ENCODE measurements at regions not wholly inside any gene's neighbourhood (a gene's known extent, or its start where the extent isn't known, plus 50 kb on each side); places are given as distances from the start of the nearest gene placed in this dataset.

DNA sequence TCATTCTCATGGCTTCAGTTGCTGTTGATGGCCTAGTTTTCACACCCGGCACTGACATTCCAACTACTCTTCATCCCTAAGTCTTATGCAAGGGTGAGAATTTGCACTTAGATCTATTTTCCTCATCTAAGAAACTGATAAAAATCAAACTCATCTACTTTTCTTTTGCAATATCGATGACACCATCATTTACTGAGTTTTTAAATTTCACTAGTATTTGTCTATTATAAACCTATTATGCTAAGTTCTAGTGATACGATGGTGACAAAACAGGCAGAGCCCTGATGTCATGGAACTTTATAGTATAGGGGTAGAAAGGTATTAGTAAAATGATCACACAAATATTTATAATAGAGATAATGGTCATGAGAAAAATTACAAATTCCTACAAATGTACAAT is 167.9 kb upstream of the CITED2 start:
- H3K9me3 ChIP-seq (ENCODE audit: control insufficient read depth, insufficient read depth, low read depth, low read length), result no peaks in the 10 kb centered on the region
- H3K9ac ChIP-seq (ENCODE audit: low read length), result no peak overlapping the region
- H3K4me1 ChIP-seq (ENCODE audit: control insufficient read depth, insufficient read depth, low read length), result peaks cover 20% of the 10 kb centered on the region
- H3K27me3 ChIP-seq (ENCODE audit: control insufficient read depth, insufficient read depth, low read length), result no peaks in the 10 kb centered on the region
- H3K27ac ChIP-seq (ENCODE audit: low read depth, low read length), result no peak overlapping the region
- no peak overlapping the region for H3K4me3 ChIP-seq (ENCODE audit: low read depth, low read length)
- H3K36me3 ChIP-seq (ENCODE audit: control insufficient read depth, insufficient read depth, low read length), result no peaks in the 10 kb centered on the region

DNA sequence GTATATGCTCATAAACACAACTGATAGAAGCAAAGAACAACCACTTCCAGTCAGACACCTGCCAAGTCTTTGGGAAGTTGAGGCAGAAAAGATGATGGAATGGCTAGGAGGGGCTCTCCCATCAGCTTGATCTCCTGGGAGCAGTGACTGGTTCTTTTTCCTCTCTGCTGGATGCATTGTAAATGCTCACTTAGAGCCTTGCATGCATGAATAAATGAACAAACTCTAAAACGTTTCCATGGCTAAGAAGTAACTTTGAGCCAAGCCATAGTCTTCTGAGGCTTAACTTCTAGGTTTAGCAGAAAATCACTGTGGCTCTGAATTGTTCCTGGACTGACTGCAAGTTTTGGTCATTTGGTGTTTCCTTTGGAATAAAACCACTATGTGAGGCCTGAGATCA is 166.4 kb upstream of the CITED2 start:
- Histone ChIP-seq H3K36me3 (ENCODE audit: control insufficient read depth, insufficient read depth, low read length) (no peaks in the 10 kb centered on the region), H3K27ac (ENCODE audit: low read depth, low read length) (no peak overlapping the region), H3K9ac (ENCODE audit: low read length) (no peak overlapping the region), H3K27me3 (ENCODE audit: control insufficient read depth, insufficient read depth, low read length) (no peaks in the 10 kb centered on the region), H3K9me3 (ENCODE audit: control insufficient read depth, insufficient read depth, low read depth, low read length) (no peaks in the 10 kb centered on the region), H3K4me1 (ENCODE audit: control insufficient read depth, insufficient read depth, low read length) (peaks cover 14% of the 10 kb centered on the region), H3K4me3 (ENCODE audit: low read depth, low read length) (no peak overlapping the region)

DNA sequence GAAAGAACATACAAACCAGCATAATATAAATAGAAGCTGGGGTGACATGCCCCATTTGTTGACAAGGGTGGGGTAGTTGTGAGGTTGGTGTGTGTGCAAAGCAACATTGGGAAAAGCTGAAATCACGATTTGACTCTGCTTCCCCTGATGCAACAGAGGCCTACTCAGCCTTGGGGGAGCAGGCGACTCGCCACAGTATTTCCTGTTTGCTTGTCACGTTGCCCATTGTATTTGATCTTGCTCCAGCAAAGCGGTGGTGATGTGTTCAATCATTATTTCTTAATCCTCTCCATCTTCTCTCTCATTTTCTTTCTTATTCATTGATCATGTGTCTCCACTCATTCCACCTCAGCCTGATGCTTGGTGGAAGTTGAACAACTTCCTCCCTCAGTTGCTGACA is 165.8 kb upstream of the CITED2 start:
- no peaks in the 10 kb centered on the region for H3K36me3 ChIP-seq (ENCODE audit: control insufficient read depth, insufficient read depth, low read length)
- H3K9me3 ChIP-seq (ENCODE audit: control insufficient read depth, insufficient read depth, low read depth, low read length), result no peaks in the 10 kb centered on the region
- H3K4me3 ChIP-seq (ENCODE audit: low read depth, low read length), result no peak overlapping the region
- no peak overlapping the region for H3K27ac ChIP-seq (ENCODE audit: low read depth, low read length)
- H3K27me3 ChIP-seq (ENCODE audit: control insufficient read depth, insufficient read depth, low read length), result no peaks in the 10 kb centered on the region
- H3K9ac ChIP-seq (ENCODE audit: low read length), result no peak overlapping the region
- H3K4me1 ChIP-seq (ENCODE audit: control insufficient read depth, insufficient read depth, low read length), result peaks cover 14% of the 10 kb centered on the region

DNA sequence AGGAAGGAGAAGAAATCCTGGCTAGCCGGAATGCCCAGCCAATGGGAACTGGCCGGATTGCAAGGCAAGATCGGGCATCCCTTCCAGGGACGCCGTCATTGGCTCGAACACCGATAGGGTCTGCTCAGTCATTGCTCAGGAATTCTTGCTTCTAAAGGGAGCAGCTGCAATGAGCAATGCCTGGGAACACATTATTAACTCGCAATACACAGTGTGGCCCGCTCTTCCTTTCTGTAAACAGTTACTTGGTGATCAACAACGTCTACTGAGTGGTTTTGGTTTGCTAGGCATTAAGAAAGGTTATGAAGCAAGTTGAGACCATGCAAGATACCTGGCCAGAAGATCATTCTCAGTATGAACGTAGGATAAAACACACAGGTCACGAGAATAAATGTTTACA is 165.4 kb upstream of the CITED2 start:
- Histone ChIP-seq H3K27ac (ENCODE audit: low read depth, low read length) (no peak overlapping the region), H3K27me3 (ENCODE audit: control insufficient read depth, insufficient read depth, low read length) (no peaks in the 10 kb centered on the region), H3K4me3 (ENCODE audit: low read depth, low read length) (no peak overlapping the region), H3K9ac (ENCODE audit: low read length) (no peak overlapping the region), H3K9me3 (ENCODE audit: control insufficient read depth, insufficient read depth, low read depth, low read length) (no peaks in the 10 kb centered on the region), H3K4me1 (ENCODE audit: control insufficient read depth, insufficient read depth, low read length) (peaks cover 14% of the 10 kb centered on the region), H3K36me3 (ENCODE audit: control insufficient read depth, insufficient read depth, low read length) (no peaks in the 10 kb centered on the region)

DNA sequence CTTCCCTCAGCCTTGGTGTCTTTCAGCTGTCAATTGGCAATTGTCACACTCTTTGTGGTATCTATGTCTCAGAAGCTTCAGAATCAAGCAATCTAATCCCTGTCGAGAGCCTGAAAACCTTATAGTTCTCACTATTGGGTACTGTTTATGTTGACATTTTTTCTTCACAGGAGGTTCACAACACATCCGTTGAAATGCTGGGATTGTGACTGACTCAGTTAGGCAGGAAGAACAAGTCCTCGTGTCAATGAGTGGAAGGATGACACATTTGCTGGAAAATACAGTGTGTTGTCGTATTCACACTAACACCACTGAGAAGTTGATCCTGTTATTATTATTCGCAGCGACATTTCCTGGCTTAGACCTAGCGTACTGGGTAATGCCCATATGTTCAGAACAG is 163.9 kb upstream of the CITED2 start:
- Histone ChIP-seq H3K4me1 (ENCODE audit: control insufficient read depth, insufficient read depth, low read length) (peaks cover 27% of the 10 kb centered on the region), H3K9ac (ENCODE audit: low read length) (no peak overlapping the region), H3K27ac (ENCODE audit: low read depth, low read length) (no peak overlapping the region), H3K9me3 (ENCODE audit: control insufficient read depth, insufficient read depth, low read depth, low read length) (no peaks in the 10 kb centered on the region), H3K27me3 (ENCODE audit: control insufficient read depth, insufficient read depth, low read length) (no peaks in the 10 kb centered on the region), H3K36me3 (ENCODE audit: control insufficient read depth, insufficient read depth, low read length) (no peaks in the 10 kb centered on the region), H3K4me3 (ENCODE audit: low read depth, low read length) (no peak overlapping the region)

DNA sequence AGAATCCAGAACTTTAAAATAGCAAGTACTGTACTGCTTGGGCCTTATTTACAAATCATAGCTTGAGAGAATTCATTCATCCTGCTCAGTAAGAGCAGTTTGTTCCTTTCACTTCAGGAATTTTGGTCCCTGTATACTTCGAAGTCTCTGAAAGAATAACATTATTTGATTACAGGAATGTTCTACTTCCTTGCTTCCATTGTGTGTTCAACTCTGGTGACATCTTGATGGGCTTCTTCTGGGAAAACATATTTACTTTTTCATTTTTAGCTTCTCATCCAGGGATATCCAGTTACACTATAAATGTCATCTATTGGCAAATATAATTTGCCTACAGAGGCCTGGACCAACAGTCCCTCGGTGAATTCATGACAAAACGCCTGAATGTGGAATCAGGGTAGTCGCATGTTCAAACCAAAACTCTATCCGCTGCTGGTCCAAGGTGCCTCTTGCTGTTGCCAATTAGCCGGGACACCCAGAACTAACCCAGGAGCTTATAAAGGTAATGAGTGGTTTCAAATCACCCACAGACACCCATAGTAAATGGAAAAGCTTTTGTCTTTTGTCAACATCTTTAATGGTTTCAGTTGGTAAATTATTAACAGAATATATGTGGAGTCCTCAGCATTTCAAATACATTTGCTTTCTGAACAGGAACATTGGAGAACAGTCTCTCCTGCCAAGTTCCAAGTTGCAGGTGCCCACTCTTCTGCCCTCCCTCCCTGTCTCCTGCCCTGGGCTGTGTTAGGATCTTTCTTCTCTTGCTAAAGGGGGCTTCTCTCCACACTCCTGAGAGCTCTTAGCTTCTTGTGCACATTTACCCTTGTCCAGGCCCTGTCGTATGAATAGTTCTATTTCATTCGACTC is 162.5 kb upstream of the CITED2 start:
- H3K9me3 ChIP-seq (ENCODE audit: control insufficient read depth, insufficient read depth, low read depth, low read length), result no peaks in the 10 kb centered on the region
- H3K27ac ChIP-seq (ENCODE audit: low read depth, low read length), result no peak overlapping the region
- no peak overlapping the region for H3K4me3 ChIP-seq (ENCODE audit: low read depth, low read length)
- H3K27me3 ChIP-seq (ENCODE audit: control insufficient read depth, insufficient read depth, low read length), result no peaks in the 10 kb centered on the region
- no peak overlapping the region for H3K9ac ChIP-seq (ENCODE audit: low read length)
- H3K36me3 ChIP-seq (ENCODE audit: control insufficient read depth, insufficient read depth, low read length), result no peaks in the 10 kb centered on the region
- peaks cover 29% of the 10 kb centered on the region for H3K4me1 ChIP-seq (ENCODE audit: control insufficient read depth, insufficient read depth, low read length)

DNA sequence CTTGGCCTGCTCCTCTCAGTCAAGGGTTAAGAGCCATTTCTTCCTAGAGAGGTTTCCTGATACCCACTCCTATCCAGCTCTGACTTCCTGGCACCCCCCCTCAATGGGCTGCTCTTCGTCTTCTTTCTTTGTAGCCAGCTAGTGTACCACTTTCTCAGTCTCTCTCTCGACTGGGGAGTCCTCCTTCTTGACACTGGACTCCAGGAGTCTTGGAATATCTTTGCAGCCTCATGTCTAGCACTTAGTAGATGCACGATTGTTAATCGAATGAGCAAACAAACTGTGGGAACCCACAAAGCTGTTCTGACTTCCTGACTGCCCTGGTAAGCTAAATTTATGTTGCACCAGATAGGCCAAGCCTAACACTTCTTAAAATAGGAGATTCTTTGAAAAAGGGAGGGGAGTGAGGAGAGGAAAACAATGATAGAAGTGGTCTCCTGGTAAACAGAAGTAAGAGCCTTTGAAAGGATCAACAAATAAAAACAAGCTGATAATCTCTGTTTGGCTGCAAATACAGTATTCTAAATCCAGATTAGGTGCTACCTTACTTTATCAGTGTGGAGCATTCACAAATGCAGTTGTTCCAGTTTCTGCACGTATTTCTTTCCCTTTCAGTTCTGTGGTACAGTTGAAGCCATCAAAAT is 160.1 kb upstream of the CITED2 start:
- H3K27ac ChIP-seq (ENCODE audit: low read depth, low read length), result no peak overlapping the region
- H3K9me3 ChIP-seq (ENCODE audit: control insufficient read depth, insufficient read depth, low read depth, low read length), result no peaks in the 10 kb centered on the region
- no peak overlapping the region for H3K9ac ChIP-seq (ENCODE audit: low read length)
- H3K4me1 ChIP-seq (ENCODE audit: control insufficient read depth, insufficient read depth, low read length), result peaks cover 15% of the 10 kb centered on the region
- no peak overlapping the region for H3K4me3 ChIP-seq (ENCODE audit: low read depth, low read length)
- H3K27me3 ChIP-seq (ENCODE audit: control insufficient read depth, insufficient read depth, low read length), result no peaks in the 10 kb centered on the region
- H3K36me3 ChIP-seq (ENCODE audit: control insufficient read depth, insufficient read depth, low read length), result no peaks in the 10 kb centered on the region

DNA sequence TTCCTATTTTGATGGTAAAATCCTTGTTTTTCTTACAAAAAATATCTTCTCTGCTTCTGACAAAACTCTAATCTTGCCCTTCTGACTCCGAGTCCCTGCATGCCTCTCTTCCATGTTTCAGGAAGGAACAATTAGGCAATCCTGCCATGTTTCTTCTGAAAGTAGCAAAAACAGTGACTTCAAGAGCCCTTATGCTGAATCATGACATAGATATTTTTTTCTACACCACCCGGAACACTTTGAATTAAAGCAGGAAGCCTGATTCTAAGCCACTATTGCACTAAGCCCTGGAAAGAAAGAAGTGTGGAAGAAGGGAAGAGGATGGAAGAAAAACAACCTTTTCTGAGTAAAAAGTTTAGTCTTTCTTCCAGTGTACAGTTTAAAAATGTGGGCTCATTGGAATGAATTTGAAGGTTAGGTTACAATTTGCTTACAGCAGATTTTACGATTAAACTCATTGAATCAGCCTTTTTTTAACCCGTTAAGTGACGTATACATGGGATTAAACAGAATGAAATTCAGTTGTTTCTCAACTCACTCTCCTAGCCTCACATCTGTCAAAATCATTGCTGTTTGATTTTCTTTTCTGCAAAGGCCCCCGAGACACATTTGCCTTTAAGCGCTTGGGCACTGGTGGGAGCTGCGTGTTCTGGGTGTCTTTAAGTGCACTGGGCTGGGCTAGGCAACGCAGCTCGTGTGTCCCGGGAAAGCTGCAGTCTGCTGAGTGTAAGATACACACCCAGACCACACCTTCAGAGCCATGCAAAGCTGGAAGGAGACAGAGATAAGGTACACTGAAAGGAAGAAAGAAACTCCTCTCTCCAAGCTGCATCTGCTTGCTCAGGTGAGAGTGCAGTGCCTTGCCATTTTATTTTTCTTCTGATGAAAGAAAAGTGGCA is 159.4 kb upstream of the CITED2 start:
- peaks cover 14% of the 10 kb centered on the region for H3K4me1 ChIP-seq (ENCODE audit: control insufficient read depth, insufficient read depth, low read length)

DNA sequence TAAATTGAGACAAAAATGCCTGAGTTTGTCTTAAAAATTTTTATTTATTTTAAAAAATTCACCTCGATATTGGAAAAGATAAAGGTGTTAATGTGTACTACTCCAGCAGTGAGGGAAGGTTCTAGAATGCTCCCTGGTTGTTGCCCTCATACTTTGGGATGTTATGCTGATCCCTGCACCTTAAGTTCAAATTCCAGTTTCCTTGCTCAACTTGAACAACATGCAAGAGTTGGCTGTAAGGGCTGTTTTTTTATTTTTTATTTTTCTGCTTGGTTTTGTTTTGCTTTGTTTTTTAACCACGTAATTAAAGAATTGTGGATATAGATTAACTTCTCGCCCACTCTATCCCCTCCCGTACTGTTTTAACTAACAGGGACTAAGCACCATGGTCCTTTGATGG is 158.7 kb upstream of the CITED2 start:
- Histone ChIP-seq H3K36me3 (ENCODE audit: control insufficient read depth, insufficient read depth, low read length) (no peaks in the 10 kb centered on the region), H3K9me3 (ENCODE audit: control insufficient read depth, insufficient read depth, low read depth, low read length) (no peaks in the 10 kb centered on the region), H3K4me1 (ENCODE audit: control insufficient read depth, insufficient read depth, low read length) (peaks cover 14% of the 10 kb centered on the region), H3K4me3 (ENCODE audit: low read depth, low read length) (no peak overlapping the region), H3K27me3 (ENCODE audit: control insufficient read depth, insufficient read depth, low read length) (no peaks in the 10 kb centered on the region), H3K27ac (ENCODE audit: low read depth, low read length) (no peak overlapping the region), H3K9ac (ENCODE audit: low read length) (no peak overlapping the region)

More for the DNA sequence above, 159.4 kb upstream of the CITED2 start:
- Histone ChIP-seq H3K36me3 (ENCODE audit: control insufficient read depth, insufficient read depth, low read length) (no peaks in the 10 kb centered on the region), H3K27ac (ENCODE audit: low read depth, low read length) (no peak overlapping the region), H3K9ac (ENCODE audit: low read length) (no peak overlapping the region), H3K9me3 (ENCODE audit: control insufficient read depth, insufficient read depth, low read depth, low read length) (no peaks in the 10 kb centered on the region), H3K4me3 (ENCODE audit: low read depth, low read length) (no peak overlapping the region), H3K27me3 (ENCODE audit: control insufficient read depth, insufficient read depth, low read length) (no peaks in the 10 kb centered on the region)

DNA sequence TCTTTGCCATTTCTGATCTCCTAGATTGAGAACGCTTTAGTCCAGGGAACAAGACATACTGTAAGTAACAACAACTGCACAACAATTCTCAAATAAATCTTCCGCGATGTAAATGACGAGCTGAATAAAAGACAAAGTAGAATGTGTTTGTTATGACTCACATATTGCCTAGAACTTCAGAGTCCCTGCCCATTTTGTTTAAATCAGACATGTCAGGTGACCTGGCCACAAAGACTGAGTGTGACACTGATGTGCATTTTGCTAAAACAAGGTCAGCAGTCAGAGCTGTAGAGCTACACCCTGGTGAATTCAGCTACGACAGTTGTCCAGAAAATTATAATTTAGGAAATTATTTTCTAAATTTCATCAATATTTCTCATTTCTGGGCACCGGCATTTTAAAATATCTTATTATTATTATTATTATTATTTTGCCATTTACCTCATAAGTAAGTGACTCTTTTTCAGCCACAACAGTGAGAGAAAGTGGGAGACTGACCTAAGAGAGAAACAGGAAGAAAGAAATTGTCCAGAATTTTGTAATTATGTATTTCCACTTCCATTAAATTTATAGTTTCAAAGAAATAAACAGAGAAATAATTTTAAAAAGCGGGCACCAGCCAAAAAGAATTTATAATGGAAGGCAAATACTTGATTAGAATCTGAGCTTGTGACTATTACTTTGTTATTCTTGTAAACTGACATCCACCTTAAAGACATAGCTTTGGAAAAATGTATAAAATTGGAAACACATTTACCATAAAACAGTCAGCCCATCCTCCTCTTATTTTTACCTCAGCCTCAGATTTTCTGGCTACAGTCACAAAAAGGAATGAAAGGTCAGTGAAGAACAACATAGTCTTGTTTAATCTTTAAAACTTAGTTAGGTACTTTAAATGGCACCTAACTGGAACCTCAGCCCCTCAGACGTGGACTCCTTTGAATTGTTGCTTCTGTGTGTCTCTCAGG is 157.0 kb upstream of the CITED2 start:
- Histone ChIP-seq H3K4me3 (ENCODE audit: low read depth, low read length) (no peak overlapping the region), H3K36me3 (ENCODE audit: control insufficient read depth, insufficient read depth, low read length) (no peaks in the 10 kb centered on the region), H3K27me3 (ENCODE audit: control insufficient read depth, insufficient read depth, low read length) (no peaks in the 10 kb centered on the region), H3K9ac (ENCODE audit: low read length) (no peak overlapping the region), H3K27ac (ENCODE audit: low read depth, low read length) (no peak overlapping the region), H3K9me3 (ENCODE audit: control insufficient read depth, insufficient read depth, low read depth, low read length) (peaks cover 6% of the 10 kb centered on the region; the same call in 1 of the 2 replicates), H3K4me1 (ENCODE audit: control insufficient read depth, insufficient read depth, low read length) (peaks cover 14% of the 10 kb centered on the region)
